ENCODE measurements at regions not wholly inside any gene's neighbourhood (a gene's known extent, or its start where the extent isn't known, plus 50 kb on each side); places are given as distances from the start of the nearest gene placed in this dataset.

GRCh38 chr20:56839786-56840185 is 210.7 kb downstream of the TFAP2C start:
- TF ChIP-seq EZH2 (IDR thresholded peaks at IDR 0.05; ENCODE audit: borderline replicate concordance, low read depth, low read length, poor library complexity, severe bottlenecking) (no peak), CTCF (conservative IDR thresholded peaks at IDR 0.05; ENCODE audit: low read depth, low read length) (no peak)
- Histone ChIP-seq H3K27ac (ENCODE audit: low read depth, low read length, poor library complexity, severe bottlenecking) (no peak overlapping the region), H3K4me1 (ENCODE audit: insufficient read depth, low read length, poor library complexity, severe bottlenecking) (no peaks in the 10 kb centered on the region), H3K27me3 (replicated peaks; ENCODE audit: insufficient read depth, low read depth, low read length, poor library complexity) (peaks cover 39% of the 10 kb centered on the region), H3K4me3 (ENCODE audit: low read depth, low read length, poor library complexity, severe bottlenecking) (no peak overlapping the region), H3K9me3 (ENCODE audit: low read depth, low read length, poor library complexity, severe bottlenecking) (no peaks in the 10 kb centered on the region), H3K36me3 (ENCODE audit: insufficient read depth, low read length, poor library complexity, severe bottlenecking) (no peaks in the 10 kb centered on the region)
- no peak for DNase-seq (ENCODE audit: low spot score)
- intact Hi-C loops (cut with micrococcal nuclease; ENCODE audit: unreplicated experiment): no loop called here
- BruUV-seq (replicated peaks): no TSS peak
- ChIA-PET POLR2A (ENCODE audit: low non-redundant PET) (no interaction called here), CTCF (no interaction called here)

- BruUV-seq (replicated peaks): no TSS peak
- no peak for DNase-seq (ENCODE audit: low spot score)
- TF ChIP-seq CTCF (conservative IDR thresholded peaks at IDR 0.05; ENCODE audit: low read depth, low read length) (no peak), EZH2 (IDR thresholded peaks at IDR 0.05; ENCODE audit: borderline replicate concordance, low read depth, low read length, poor library complexity, severe bottlenecking) (no peak)
- intact Hi-C loops (cut with micrococcal nuclease; ENCODE audit: unreplicated experiment): no loop called here
- ChIA-PET POLR2A (ENCODE audit: low non-redundant PET) (no interaction called here), CTCF (no interaction called here)
- Histone ChIP-seq H3K27ac (ENCODE audit: low read depth, low read length, poor library complexity, severe bottlenecking) (no peak overlapping the region), H3K9me3 (ENCODE audit: low read depth, low read length, poor library complexity, severe bottlenecking) (no peaks in the 10 kb centered on the region), H3K4me1 (ENCODE audit: insufficient read depth, low read length, poor library complexity, severe bottlenecking) (no peaks in the 10 kb centered on the region), H3K4me3 (ENCODE audit: low read depth, low read length, poor library complexity, severe bottlenecking) (no peak overlapping the region), H3K36me3 (ENCODE audit: insufficient read depth, low read length, poor library complexity, severe bottlenecking) (no peaks in the 10 kb centered on the region), H3K27me3 (replicated peaks; ENCODE audit: insufficient read depth, low read depth, low read length, poor library complexity) (peaks cover 35% of the 10 kb centered on the region)
Measured at GRCh38 chr20:56840716-56841261, 211.7 kb downstream of the TFAP2C start.

- intact Hi-C loops (cut with micrococcal nuclease; ENCODE audit: unreplicated experiment): no loop called here
- no peak overlapping the region for H3K4me3 ChIP-seq (ENCODE audit: low read depth, low read length, poor library complexity, severe bottlenecking)
- no peaks in the 10 kb centered on the region for H3K36me3 ChIP-seq (ENCODE audit: insufficient read depth, low read length, poor library complexity, severe bottlenecking)
- no peak for DNase-seq (ENCODE audit: low spot score)
- no peaks in the 10 kb centered on the region for H3K9me3 ChIP-seq (ENCODE audit: low read depth, low read length, poor library complexity, severe bottlenecking)
- H3K27ac ChIP-seq (ENCODE audit: low read depth, low read length, poor library complexity, severe bottlenecking): no peak overlapping the region
- no TSS peak for BruUV-seq (replicated peaks)
- no peaks in the 10 kb centered on the region for H3K4me1 ChIP-seq (ENCODE audit: insufficient read depth, low read length, poor library complexity, severe bottlenecking)
- CTCF ChIA-PET: no interaction called here
- POLR2A ChIA-PET (ENCODE audit: low non-redundant PET): no interaction called here
- peaks cover 28% of the 10 kb centered on the region for H3K27me3 ChIP-seq (replicated peaks; ENCODE audit: insufficient read depth, low read depth, low read length, poor library complexity)
- TF ChIP-seq CTCF (conservative IDR thresholded peaks at IDR 0.05; ENCODE audit: low read depth, low read length) (no peak), EZH2 (IDR thresholded peaks at IDR 0.05; ENCODE audit: borderline replicate concordance, low read depth, low read length, poor library complexity, severe bottlenecking) (no peak)
Measured at GRCh38 chr20:56841346-56841908, 212.3 kb downstream of the TFAP2C start.
